Medulla oblongata (tissue), 1 donor: ENCODE measurements at regions not wholly inside any gene's neighbourhood (a gene's known extent, or its start where the extent isn't known, plus 50 kb on each side); places are given as distances from the start of the nearest gene placed in this dataset.

Experiments
- DNase-seq: peaks from one replicate; pipeline ENCODE4 v3.0.0-alpha.2; 2015; ENCODE audit errors: extremely low spot score

DNA sequence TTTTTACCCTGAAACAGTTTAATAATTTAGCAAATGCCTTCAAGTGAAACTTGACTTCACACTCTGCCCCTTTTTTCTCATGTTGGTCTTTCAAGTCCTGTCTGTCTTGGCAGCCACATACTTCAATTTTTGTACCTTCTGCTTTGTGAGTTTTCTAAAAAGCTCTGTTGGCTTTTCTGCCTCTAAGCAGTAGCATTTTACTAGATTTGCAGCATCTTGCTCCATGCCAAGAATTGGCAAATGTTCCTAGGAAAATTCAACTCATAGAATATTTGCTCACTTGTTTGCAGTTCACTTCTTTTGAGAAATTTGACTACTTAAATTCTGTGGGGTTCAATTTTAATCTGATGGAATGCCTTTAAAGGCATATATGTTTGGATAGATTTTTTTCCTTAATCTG lies 59.2 kb downstream of the FAM47A start:
- DNase-seq, result peak; percentile 1

GRCh38 chrX:34063616-34064015 lies 68.5 kb downstream of the FAM47A start:
- no peak for DNase-seq

- no peak for DNase-seq
Observed at GRCh38 chrX:34058005-34058404, 74.1 kb downstream of the FAM47A start.

DNA sequence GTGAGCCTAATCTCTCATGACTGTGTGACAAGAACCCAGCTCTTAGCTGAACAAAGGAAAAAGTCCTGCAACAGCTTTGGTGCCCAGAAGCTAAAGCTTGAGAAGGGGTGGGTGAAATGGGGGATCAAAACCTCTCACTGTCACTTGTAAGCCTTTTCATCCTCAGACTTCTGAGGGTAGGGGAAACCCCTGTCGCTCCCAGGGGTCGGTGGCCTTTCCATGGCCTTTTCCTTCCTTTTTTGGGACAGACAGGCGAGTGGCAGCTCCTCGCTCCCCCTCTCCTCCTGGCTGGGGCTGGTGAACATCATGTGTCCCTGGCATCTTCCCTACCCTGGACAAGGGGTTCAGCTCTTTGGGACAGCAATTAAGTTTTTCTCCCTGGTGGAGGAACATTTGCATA lies 78.2 kb downstream of the FAM47A start:
- no peak for DNase-seq
